Nephron (organoid): ENCODE measurements at regions not wholly inside any gene's neighbourhood (a gene's known extent, or its start where the extent isn't known, plus 50 kb on each side); places are given as distances from the start of the nearest gene placed in this dataset.

ENCODE experiments used
- H3K27ac Mint-ChIP-seq, 3 experiments: 2 replicates each; pipeline ENCODE4 v1.8.0; 2020; ENCODE audit warnings: mixed read lengths in 3 of 3, mild to moderate bottlenecking in 2 of 3, moderate library complexity in 1 of 3
- H3K27me3 Mint-ChIP-seq: 2 replicates; pipeline ENCODE4 v1.8.0; 2021; ENCODE audit warnings: low read depth, mild to moderate bottlenecking, moderate library complexity, mixed read lengths
- H3K36me3 Mint-ChIP-seq: 2 replicates; pipeline ENCODE4 v1.8.0; 2020; ENCODE audit warnings: low read depth, mixed read lengths
- H3K4me1 Mint-ChIP-seq: 2 replicates; pipeline ENCODE4 v1.8.0; 2020; ENCODE audit warnings: mixed read lengths
- H3K4me3 Mint-ChIP-seq, 3 experiments: 2 replicates each; pipeline ENCODE4 v1.8.0; 2020; ENCODE audit warnings: mild to moderate bottlenecking in 3 of 3, mixed read lengths in 3 of 3, moderate library complexity in 2 of 3
- H3K9me3 Mint-ChIP-seq: 2 replicates; pipeline ENCODE4 v1.8.0; 2020; ENCODE audit warnings: mixed read lengths
- CTCF ChIP-seq, 3 experiments: fragments of 200-600 bp; sonication (generic); IDR thresholded peaks; one replicate each; pipeline ENCODE4 v1.5.0; 2021; ENCODE audit warnings: antibody characterized with exemption in 3 of 3; ENCODE audit not compliant: unreplicated experiment in 3 of 3

- Mint-ChIP-seq H3K27me3 (no peaks in the 10 kb centered on the region), H3K9me3 (no peaks in the 10 kb centered on the region), H3K4me3 (no peak overlapping the region), H3K27ac (no peak overlapping the region), H3K36me3 (no peaks in the 10 kb centered on the region), H3K4me1 (peaks cover 7% of the 10 kb centered on the region)
- TF ChIP-seq CTCF (IDR thresholded peaks at IDR 0.05; ENCODE audit: unreplicated experiment in 3 of 3): no peak
These were observed 58.3 kb upstream of the CARMIL1 start for GRCh38 chr6:25220857-25221256.

- no peak for TF ChIP-seq CTCF (IDR thresholded peaks at IDR 0.05; ENCODE audit: unreplicated experiment in 3 of 3)
- Mint-ChIP-seq H3K4me1 (peaks cover 7% of the 10 kb centered on the region), H3K4me3 (no peak overlapping the region), H3K9me3 (no peaks in the 10 kb centered on the region), H3K36me3 (no peaks in the 10 kb centered on the region), H3K27ac (no peak overlapping the region), H3K27me3 (no peaks in the 10 kb centered on the region)
These were observed 57.0 kb upstream of the CARMIL1 start for GRCh38 chr6:25222006-25222678.

GRCh38 chr6:25223490-25223991, 55.6 kb upstream of the CARMIL1 start:
- H3K27me3 Mint-ChIP-seq: no peaks in the 10 kb centered on the region
- peaks cover 7% of the 10 kb centered on the region for H3K4me1 Mint-ChIP-seq
- peak; percentile 88 to 94 (median 92) for TF ChIP-seq CTCF (IDR thresholded peaks at IDR 0.05; ENCODE audit: unreplicated experiment in 3 of 3)
- H3K36me3 Mint-ChIP-seq: no peaks in the 10 kb centered on the region
- no peak overlapping the region for H3K27ac Mint-ChIP-seq
- H3K9me3 Mint-ChIP-seq: no peaks in the 10 kb centered on the region
- H3K4me3 Mint-ChIP-seq: no peak overlapping the region

- Mint-ChIP-seq H3K4me3 (no peak overlapping the region), H3K4me1 (peaks cover 3% of the 10 kb centered on the region), H3K36me3 (no peaks in the 10 kb centered on the region), H3K27me3 (no peaks in the 10 kb centered on the region), H3K27ac (no peak overlapping the region), H3K9me3 (no peaks in the 10 kb centered on the region)
- no peak for TF ChIP-seq CTCF (IDR thresholded peaks at IDR 0.05; ENCODE audit: unreplicated experiment in 3 of 3)
These were observed 54.9 kb upstream of the CARMIL1 start for GRCh38 chr6:25224242-25224641.

GRCh38 chr6:25227854-25228253, 51.3 kb upstream of the CARMIL1 start:
- Mint-ChIP-seq H3K27ac (no peak overlapping the region), H3K36me3 (no peaks in the 10 kb centered on the region), H3K4me1 (peaks cover 6% of the 10 kb centered on the region), H3K27me3 (peaks cover 7% of the 10 kb centered on the region), H3K4me3 (no peak overlapping the region), H3K9me3 (no peaks in the 10 kb centered on the region)
- TF ChIP-seq CTCF (IDR thresholded peaks at IDR 0.05; ENCODE audit: unreplicated experiment in 3 of 3): no peak
